NCI-H748 (cell line): ENCODE measurements at regions not wholly inside any gene's neighbourhood (a gene's known extent, or its start where the extent isn't known, plus 50 kb on each side); places are given as distances from the start of the nearest gene placed in this dataset.

ENCODE experiments used
- DNase-seq: peaks from one replicate; lab custom pipeline; 2025; ENCODE audit not compliant: unreplicated experiment; lab: John Stamatoyannopoulos, UW

- no peak for DNase-seq
Measured at GRCh38 chr11:112634551-112634950, 326.7 kb upstream of the NCAM1 start.

GRCh38 chr11:112634995-112635737, 326.1 kb upstream of the NCAM1 start:
- no peak for DNase-seq

DNA sequence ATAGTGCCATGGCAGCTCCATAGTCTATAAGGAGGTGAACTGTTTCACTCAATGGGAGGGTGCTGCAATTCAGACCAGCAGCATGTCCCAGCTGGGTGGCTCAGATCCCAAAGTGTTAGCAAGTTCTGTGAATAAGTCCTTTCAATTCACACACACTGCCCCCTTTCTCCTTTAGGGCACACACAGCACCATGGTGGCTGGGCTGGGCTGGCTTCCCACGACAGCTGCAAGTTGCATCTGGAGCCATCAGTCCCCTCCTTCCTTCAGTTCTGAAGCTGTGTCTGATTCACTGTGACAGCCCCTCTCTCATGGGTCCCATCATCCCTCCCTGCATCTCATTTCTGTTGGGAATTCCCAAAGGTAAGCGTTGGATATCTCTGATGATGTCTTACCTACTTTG, 324.1 kb upstream of the NCAM1 start:
- no peak for DNase-seq

DNA sequence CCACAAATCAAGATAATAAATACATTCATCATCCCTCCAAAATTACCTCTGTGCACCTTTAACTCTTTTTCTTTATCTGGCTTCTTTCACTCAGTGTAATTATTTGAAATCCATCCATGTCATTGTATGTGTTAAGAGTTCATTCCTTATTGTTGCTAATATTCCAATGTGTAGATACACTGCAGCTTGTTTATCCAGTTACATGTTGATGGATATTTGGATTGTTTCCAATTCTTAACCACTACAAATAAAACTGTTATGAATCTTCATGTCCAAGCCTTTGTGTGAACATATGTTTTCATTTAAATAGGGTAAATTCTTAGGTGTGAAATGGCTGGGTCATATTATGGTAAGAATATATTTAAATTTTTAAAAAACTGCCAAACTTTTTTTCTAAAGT, 323.3 kb upstream of the NCAM1 start:
- DNase-seq, result no peak

- DNase-seq, result no peak
Measured at GRCh38 chr11:112639469-112639868, 321.8 kb upstream of the NCAM1 start.

- no peak for DNase-seq
Measured at GRCh38 chr11:112643416-112643815, 317.8 kb upstream of the NCAM1 start.

DNA sequence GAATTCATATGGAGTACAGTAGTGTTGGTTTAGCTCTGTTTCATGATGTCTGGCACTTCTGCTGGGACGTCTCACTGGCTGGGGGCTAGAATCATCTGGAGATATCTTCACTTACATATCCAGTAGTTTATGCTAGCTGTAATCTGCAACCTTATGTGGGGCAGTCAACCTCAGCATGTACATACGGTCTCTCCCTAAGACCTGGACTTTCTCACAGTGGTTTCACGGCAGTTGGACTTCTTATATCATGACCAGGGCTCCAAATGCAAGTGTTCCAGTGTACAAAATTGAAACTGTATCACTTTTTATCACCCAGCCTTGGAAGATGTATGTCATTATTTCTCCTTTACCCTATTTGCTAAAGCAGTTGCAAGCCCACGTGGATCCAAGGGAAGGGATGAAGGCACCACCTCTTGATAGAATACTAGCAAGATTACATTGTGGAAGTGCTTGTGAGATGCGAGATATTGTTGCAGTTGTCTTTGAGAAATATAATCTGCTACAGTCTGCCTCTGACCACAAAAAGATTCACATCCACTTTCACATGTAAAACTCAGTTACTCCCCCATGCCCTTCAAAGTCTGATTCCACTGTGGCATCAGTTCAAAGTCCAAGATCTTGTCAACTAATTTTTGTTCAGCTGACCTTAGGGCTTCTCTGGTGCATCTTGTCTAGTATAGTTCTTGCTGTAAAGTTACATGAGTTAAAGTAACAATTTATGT, 316.6 kb upstream of the NCAM1 start:
- DNase-seq, result no peak

DNA sequence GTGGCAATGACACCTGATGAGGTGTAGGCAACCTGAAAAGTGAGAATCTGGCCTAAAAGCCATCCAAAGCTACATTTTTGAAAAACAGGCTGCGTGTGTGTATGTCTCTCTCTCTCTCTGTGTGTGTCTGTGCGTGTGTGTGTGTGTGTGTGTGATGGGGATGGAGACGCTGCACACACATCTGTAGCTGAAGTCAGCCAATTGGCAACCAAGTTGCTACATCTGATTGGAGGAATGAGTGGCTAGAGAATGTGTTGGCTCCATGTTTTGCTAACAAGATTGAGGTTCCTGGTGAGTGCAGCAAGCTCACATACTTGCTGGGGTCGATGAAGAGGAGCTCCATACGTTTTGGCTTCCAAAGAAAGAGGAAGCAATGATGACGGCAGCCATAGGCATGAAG, 311.4 kb upstream of the NCAM1 start:
- DNase-seq, result no peak

DNA sequence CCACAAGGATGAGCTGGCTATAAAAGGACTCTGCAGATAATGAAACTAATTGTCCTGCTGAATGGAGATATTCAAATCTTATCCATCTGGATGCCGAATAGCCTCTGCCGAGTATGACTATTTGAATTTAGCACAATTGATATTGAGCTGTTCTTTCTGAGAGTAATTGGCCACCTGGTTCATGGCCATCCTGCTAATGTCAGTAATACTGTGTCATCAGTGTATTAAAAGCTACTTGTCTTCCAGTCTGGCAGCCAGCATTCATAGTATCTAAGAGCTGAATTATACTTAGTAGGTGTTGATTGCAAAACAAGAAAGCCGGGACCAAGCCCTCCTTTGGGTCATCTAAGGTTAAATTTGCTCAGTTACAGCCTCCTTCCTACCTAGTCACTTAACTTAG, 310.7 kb upstream of the NCAM1 start:
- no peak for DNase-seq

DNA sequence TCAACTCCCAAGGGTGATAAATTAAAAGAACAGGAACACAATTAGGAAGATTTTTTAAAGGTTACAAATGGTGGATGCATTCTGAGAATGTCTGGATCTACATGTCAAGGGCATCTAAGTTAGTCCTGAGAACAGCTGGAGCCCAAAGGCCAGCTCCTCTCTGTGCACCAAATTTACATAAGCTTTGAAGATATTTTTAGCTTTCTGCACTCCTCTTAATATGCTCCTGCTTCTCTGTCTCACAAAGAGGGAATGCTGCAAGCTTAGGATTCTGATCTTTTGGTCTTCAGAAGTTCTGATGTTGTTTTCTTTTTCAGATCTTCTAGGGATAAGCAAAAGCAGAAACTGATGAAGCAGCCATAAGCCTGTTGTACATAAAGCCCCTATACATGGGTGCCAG, 309.8 kb upstream of the NCAM1 start:
- DNase-seq, result no peak

DNA sequence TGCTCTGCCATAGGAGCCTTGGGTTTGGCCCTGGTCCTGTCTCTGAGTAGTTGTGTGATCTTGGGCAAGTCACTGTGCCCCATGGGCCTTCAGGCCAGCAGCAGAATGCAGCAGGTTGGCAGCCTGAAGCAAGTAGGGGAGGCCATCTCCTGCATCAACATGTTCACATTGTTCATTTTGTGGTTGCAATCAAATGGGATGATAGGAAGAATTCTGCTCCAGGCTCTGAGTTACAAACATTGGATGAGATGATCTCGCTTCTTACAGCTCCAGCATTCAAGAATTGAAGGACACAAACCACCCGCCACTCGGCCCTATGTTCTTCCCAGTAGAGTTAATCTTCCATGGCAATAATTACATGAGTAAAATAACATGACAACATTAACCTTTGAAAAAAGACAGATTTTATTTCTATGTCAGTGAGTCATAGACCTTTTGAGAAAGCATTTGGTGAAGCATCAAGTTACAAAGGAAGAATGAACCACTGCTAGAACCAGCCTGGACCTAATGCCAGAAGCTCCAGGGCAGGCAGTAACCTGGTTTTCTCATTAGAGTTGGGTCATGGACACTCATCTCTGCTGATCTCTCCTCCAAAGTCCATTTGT, 308.3 kb upstream of the NCAM1 start:
- DNase-seq, result no peak

- DNase-seq, result no peak
Measured at GRCh38 chr11:112655371-112655770, 305.8 kb upstream of the NCAM1 start.

GRCh38 chr11:112656772-112657428, 304.3 kb upstream of the NCAM1 start:
- no peak for DNase-seq

- no peak for DNase-seq
Measured at GRCh38 chr11:112658431-112658878, 302.8 kb upstream of the NCAM1 start.

GRCh38 chr11:112661146-112661545, 300.1 kb upstream of the NCAM1 start:
- DNase-seq, result no peak

DNA sequence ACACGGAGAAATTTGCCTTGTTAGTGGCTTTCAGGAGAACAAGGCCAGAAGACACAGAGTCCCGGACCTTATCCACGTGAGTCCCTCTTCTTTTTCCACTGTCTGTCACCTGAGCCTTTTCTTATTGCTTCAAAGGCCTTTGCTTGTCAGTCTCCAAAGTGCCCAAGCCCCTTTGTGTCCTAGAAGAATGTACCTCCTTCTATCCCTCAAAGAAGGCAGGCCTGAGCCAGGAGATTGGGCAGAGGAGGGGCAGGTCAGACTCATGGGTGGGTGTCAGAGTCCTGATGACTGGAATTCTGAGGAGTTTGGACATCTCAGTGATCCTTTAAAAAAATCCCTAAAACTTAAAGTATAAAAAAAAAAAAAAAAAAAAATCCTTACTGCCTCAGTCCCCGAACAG, 299.6 kb upstream of the NCAM1 start:
- DNase-seq, result no peak

- no peak for DNase-seq
Measured at GRCh38 chr11:112662554-112662953, 298.7 kb upstream of the NCAM1 start.

DNA sequence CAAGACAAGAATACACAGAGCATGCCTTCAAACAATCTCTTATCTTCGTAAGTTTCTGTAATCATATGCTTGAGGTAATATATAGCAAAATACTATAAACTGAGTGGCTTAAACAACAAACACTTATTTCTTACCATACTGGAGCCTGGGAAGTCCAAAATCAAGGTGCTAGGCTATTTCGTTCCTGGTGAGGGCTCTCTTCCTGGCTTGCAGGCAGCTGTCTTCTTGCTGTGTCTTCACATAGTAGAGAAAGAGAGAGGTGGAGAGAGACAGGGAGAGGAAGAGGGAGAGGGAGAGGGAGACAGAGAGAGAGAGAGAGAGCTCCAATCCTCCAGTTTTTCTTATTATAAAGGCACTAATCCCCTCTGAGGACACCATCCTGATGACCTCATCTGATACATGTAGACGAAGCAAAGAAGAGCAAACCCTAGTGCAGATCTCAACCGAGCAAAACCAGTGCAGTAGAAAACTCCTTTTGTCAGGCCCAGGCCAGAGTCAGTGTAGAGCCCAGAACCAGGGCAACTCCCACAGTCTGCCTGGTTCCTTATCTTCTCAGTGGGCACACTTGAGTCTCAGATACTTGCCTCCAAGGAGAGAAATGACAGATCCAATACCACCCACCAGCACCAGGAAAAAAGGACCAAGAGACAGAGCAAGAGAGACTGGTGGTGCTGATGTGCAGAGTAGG, 297.1 kb upstream of the NCAM1 start:
- DNase-seq, result no peak

- no peak for DNase-seq
Measured at GRCh38 chr11:112665291-112665690, 295.9 kb upstream of the NCAM1 start.

- no peak for DNase-seq
Measured at GRCh38 chr11:112666253-112666652, 295.0 kb upstream of the NCAM1 start.
